OCI-LY7 (cell line): ENCODE measurements at regions not wholly inside any gene's neighbourhood (a gene's known extent, or its start where the extent isn't known, plus 50 kb on each side); places are given as distances from the start of the nearest gene placed in this dataset.

Experiments
- BruUV-seq: library from RNA; stranded (reverse); fragments of 400-500 nt; replicated peaks from 2 replicates; lab custom pipeline; 2021; lab: Mats Ljungman, UMichigan
- CTCF ChIA-PET: fragments of 300-600 bp; sonication (Branson Sonifier 250); formaldehyde crosslinking; loops from one replicate; lab custom pipeline; 2022; ENCODE audit warnings: antibody characterized with exemption; ENCODE audit not compliant: unreplicated experiment; lab: Charles Lee
- POLR2A ChIA-PET: fragments of 300-600 bp; sonication (Branson Sonifier 250); formaldehyde crosslinking; loops from one replicate; lab custom pipeline; 2022; ENCODE audit warnings: antibody characterized with exemption; lab: Charles Lee
- DNase-seq: peaks from one replicate; pipeline ENCODE4 v3.0.0-alpha.2; 2015; ENCODE audit warnings: low spot score
- H2AFZ ChIP-seq: fragments of 200-600 bp; sonication (generic), shearing (Covaris generic); 2 replicates; pipeline ENCODE4 v1.6.1; 2014; ENCODE audit warnings: mild to moderate bottlenecking, antibody characterized with exemption, low read length, moderate library complexity
- H3K27ac ChIP-seq: fragments of 200-600 bp; sonication (generic); 2 replicates; pipeline ENCODE4 v1.5.1; 2014; ENCODE audit warnings: mixed run types, low read depth, mild to moderate bottlenecking, moderate library complexity, low read length, inconsistent platforms; ENCODE audit not compliant: poor library complexity, severe bottlenecking
- H3K36me3 ChIP-seq: fragments of 200-600 bp; sonication (generic); 2 replicates; pipeline ENCODE4 v1.6.1; 2014; ENCODE audit warnings: mild to moderate bottlenecking, antibody characterized with exemption, low read length, moderate library complexity, mixed read lengths; ENCODE audit not compliant: insufficient read depth
- H3K4me1 ChIP-seq: fragments of 200-600 bp; sonication (generic); 2 replicates; pipeline ENCODE4 v1.5.1; 2014; ENCODE audit warnings: mild to moderate bottlenecking, low read length; ENCODE audit not compliant: insufficient read depth, poor library complexity, severe bottlenecking
- H3K4me2 ChIP-seq: fragments of 200-600 bp; sonication (generic); 2 replicates; pipeline ENCODE4 v1.6.1; 2014; ENCODE audit warnings: mild to moderate bottlenecking, low read length
- H3K4me3 ChIP-seq: fragments of 200-600 bp; sonication (generic); 2 replicates; pipeline ENCODE4 v1.5.1; 2014; ENCODE audit warnings: mild to moderate bottlenecking, low read depth, low read length; ENCODE audit not compliant: poor library complexity, severe bottlenecking
- H3K79me2 ChIP-seq: fragments of 200-600 bp; sonication (generic); 2 replicates; pipeline ENCODE4 v1.6.1; 2016; ENCODE audit warnings: low read depth, mild to moderate bottlenecking, low read length, moderate library complexity, mixed read lengths; ENCODE audit not compliant: insufficient read depth
- H3K9me2 ChIP-seq: fragments of 200-600 bp; sonication (generic); 2 replicates; pipeline ENCODE4 v1.6.1; 2016; ENCODE audit warnings: mild to moderate bottlenecking, low read length, mixed read lengths; ENCODE audit not compliant: insufficient read depth
- H3K9me3 ChIP-seq: fragments of 200-600 bp; sonication (generic); 2 replicates; pipeline ENCODE4 v1.6.1; 2014; ENCODE audit warnings: mild to moderate bottlenecking, mixed run types, low read length, mixed read lengths
- H4K20me1 ChIP-seq: fragments of 200-600 bp; sonication (generic); 2 replicates; pipeline ENCODE4 v1.6.1; 2014; ENCODE audit warnings: mild to moderate bottlenecking, antibody characterized with exemption, low read length, moderate library complexity, mixed read lengths; ENCODE audit not compliant: insufficient read depth
- CTCF ChIP-seq: fragments of 200-600 bp; sonication (generic); conservative IDR thresholded peaks from 2 replicates; pipeline ENCODE4 v1.5.1; 2014; ENCODE audit warnings: mild to moderate bottlenecking, antibody characterized with exemption, low read length, moderate library complexity, mixed read lengths
- EZH2phosphoT487 ChIP-seq: fragments of 200-600 bp; sonication (generic); IDR thresholded peaks from 2 replicates; pipeline ENCODE4 v1.6.1; 2018; ENCODE audit warnings: low read depth, borderline replicate concordance, mild to moderate bottlenecking, mixed run types, antibody characterized with exemption, low read length, moderate library complexity, mixed read lengths
- intact Hi-C: fragments of 100-400 bp; cut with micrococcal nuclease; formaldehyde crosslinking; loops from one replicate; pipeline ENCODE4 v1.10.0; 2022; ENCODE audit not compliant: unreplicated experiment

DNA sequence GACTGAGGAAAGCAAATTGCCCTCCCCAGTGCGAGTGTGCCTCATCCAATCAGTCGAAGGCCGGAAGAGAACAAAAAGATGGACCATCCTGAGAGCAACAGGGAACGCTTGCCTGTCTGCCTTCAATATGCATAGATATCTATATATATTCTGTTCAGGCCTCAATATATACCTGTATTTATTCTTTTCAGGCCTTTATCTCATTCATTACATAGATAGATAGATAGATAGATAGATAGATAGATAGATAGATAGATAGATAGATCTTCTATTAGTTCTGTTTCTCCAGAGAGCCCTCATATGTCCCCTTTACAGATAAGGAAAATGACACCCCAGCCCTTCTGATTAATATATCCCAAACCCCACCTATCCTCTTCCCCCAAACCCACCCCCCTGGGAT, 55.1 kb upstream of the LMO2 start:
- Histone ChIP-seq H3K4me2 (no peak overlapping the region), H3K9me3 (no peaks in the 10 kb centered on the region), H3K36me3 (no peaks in the 10 kb centered on the region), H4K20me1 (no peaks in the 10 kb centered on the region), H3K4me1 (peaks cover 13% of the 10 kb centered on the region), H3K9me2 (no peaks in the 10 kb centered on the region), H3K4me3 (no peak overlapping the region), H3K27ac (no peak overlapping the region), H3K79me2 (no peaks in the 10 kb centered on the region), H2AFZ (no peak overlapping the region)
- CTCF ChIA-PET, result no interaction called here
- no TSS peak for BruUV-seq
- intact Hi-C loops, result no loop called here
- TF ChIP-seq CTCF (no peak), EZH2phosphoT487 (no peak)
- POLR2A ChIA-PET, result interaction anchor here (0.7 kb wide), 2 partner anchors 52 to 110 kb away, joined by 4 to 5 read pairs; no protein-coding TSS in a partner anchor
- DNase-seq, result no peak

DNA sequence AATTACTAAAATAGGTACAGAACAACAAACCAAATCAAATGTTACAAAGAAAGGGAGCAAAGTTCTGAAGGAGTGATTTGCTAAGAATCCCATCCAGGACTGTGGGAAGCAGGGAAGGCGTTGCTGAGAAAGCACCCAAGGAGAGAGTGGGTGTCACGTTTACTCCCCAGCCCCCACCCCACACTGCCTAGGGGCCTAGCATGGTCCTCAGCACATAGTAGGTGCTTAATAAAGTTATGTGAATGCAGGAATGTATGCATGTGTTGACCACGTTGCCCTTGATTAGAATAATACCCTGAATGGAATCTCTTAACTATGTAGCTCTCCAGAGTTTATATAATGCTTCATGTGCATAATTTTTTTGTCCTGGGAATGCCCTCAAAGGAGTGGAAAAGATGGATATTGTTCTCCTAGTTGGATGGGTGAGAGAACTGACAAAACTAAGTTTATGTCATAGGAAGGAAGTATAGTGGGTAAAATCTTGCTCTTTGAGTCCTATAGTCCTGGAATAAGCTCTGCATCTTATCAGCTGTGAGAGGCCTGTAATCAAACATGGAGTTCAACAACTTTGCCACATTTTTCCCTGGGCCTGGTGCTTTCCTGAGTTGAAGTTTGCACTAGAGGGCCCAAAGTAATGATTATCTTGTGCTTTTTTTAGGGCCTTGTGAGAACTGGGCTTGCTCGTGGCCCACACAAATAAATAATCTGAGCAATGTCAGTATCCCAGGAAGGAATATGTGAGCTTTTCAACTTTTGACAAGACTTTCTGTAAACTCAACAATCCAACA, 53.8 kb upstream of the LMO2 start:
- DNase-seq, result no peak
- Histone ChIP-seq H3K79me2 (no peaks in the 10 kb centered on the region), H2AFZ (no peak overlapping the region), H3K9me3 (no peaks in the 10 kb centered on the region), H3K9me2 (no peaks in the 10 kb centered on the region), H3K4me3 (no peak overlapping the region), H3K27ac (no peak overlapping the region), H3K36me3 (no peaks in the 10 kb centered on the region), H4K20me1 (no peaks in the 10 kb centered on the region), H3K4me2 (no peak overlapping the region), H3K4me1 (peaks cover 22% of the 10 kb centered on the region)
- ChIA-PET POLR2A (interaction anchor here (0.6 to 1.3 kb wide), 3 partner anchors 17 to 318 kb away, joined by 3 to 4 read pairs (median 3); no protein-coding TSS in a partner anchor), CTCF (no interaction called here)
- no TSS peak for BruUV-seq
- intact Hi-C loops, result no loop called here
- TF ChIP-seq CTCF, result no peak
- no peak for TF ChIP-seq EZH2phosphoT487
